ENCODE measurements at regions not wholly inside any gene's neighbourhood (a gene's known extent, or its start where the extent isn't known, plus 50 kb on each side); places are given as distances from the start of the nearest gene placed in this dataset.

DNA sequence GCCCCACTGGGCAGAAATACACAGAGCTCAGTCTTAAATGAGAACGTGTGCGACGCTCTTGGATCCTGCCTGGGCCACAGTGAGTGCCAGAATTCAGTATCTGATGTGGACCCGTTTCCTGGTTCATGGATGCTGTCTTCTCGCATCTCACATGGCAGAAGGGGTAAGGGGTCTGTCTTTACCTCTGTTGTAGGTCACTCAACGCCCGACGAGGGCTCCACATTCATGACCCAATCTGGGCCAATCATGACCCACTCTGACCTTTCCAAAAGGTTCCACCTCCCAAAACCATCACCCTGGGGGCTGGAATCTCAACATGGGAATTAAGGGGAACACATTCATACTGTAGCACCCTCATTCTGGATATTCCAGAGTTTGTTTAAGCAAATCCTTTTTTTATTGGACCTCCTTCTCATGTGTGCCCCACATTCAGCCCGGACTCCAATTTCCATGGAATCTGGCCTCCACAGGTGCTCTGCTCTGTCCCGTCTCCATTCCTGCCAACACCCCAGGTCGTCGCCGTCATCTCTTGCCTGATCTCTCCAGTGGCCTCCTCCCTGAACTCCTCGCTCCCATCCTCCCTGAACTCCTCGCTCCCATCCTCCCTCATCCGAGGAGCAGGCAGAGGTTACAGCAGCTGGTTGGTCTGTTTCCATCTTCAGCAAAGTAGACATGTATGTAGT lies 78.9 kb upstream of the OTOS start:
- H3K27me3 ChIP-seq = peaks cover 0 to 6% (median 0%) of the 10 kb centered on the region in 9 donors
- DNase-seq = no peak
- no peaks in the 10 kb centered on the region for H3K36me3 ChIP-seq
- ATAC-seq = no peak
- TF ChIP-seq POLR2A (IDR thresholded peaks at IDR 0.05) = no peak
- TF ChIP-seq, protein P1, sequence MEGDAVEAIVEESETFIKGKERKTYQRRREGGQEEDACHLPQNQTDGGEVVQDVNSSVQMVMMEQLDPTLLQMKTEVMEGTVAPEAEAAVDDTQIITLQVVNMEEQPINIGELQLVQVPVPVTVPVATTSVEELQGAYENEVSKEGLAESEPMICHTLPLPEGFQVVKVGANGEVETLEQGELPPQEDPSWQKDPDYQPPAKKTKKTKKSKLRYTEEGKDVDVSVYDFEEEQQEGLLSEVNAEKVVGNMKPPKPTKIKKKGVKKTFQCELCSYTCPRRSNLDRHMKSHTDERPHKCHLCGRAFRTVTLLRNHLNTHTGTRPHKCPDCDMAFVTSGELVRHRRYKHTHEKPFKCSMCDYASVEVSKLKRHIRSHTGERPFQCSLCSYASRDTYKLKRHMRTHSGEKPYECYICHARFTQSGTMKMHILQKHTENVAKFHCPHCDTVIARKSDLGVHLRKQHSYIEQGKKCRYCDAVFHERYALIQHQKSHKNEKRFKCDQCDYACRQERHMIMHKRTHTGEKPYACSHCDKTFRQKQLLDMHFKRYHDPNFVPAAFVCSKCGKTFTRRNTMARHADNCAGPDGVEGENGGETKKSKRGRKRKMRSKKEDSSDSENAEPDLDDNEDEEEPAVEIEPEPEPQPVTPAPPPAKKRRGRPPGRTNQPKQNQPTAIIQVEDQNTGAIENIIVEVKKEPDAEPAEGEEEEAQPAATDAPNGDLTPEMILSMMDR (IDR thresholded peaks at IDR 0.05) = no peak
- 74 to 78% (median 77%) methylated on average over 16 of the region's 16 CpGs for WGBS, 4 donors
- intact Hi-C loops (cut with DNase I) = no loop called here
- peaks cover 0 to 7% (median 0%) of the 10 kb centered on the region in 12 donors for H3K9me3 ChIP-seq
- no peak overlapping the region for H3K27ac ChIP-seq
- no peak overlapping the region for H3K4me3 ChIP-seq
- H3K4me1 ChIP-seq = no peaks in the 10 kb centered on the region

DNA sequence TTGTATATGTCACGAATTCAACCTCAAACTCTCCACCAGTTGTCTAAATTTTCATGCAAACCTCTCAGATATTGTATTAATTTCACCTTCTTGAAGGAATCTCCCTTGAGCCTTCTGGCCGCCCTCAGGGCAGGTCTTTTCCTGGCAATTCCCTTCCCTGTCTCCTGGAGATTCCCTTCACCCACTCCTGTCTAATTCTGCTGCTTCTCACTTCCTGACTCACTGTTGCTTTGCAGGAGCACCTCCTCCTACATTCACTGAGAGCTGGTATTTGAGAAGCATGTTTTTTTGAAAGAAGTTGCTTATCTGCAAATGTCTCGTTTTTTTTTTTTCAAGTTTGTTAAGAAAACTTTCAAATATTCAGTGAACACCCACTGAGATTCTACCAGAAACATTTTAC lies 79.9 kb upstream of the OTOS start:
- Histone ChIP-seq H3K4me1 (no peaks in the 10 kb centered on the region), H3K27ac (no peak overlapping the region), H3K27me3 (peaks cover 0 to 8% (median 0%) of the 10 kb centered on the region in 9 donors), H3K36me3 (no peaks in the 10 kb centered on the region), H3K4me3 (no peak overlapping the region), H3K9me3 (peaks cover 0 to 7% (median 0%) of the 10 kb centered on the region in 12 donors)
- TF ChIP-seq, protein P1 (IDR thresholded peaks at IDR 0.05) = no peak
- no peak for TF ChIP-seq POLR2A (IDR thresholded peaks at IDR 0.05)
- intact Hi-C loops (cut with DNase I) = no loop called here
- DNase-seq = no peak
- ATAC-seq = no peak
- WGBS, 4 donors = 42 to 55% (median 48%) methylated on average over 3 of the region's 3 CpGs

DNA sequence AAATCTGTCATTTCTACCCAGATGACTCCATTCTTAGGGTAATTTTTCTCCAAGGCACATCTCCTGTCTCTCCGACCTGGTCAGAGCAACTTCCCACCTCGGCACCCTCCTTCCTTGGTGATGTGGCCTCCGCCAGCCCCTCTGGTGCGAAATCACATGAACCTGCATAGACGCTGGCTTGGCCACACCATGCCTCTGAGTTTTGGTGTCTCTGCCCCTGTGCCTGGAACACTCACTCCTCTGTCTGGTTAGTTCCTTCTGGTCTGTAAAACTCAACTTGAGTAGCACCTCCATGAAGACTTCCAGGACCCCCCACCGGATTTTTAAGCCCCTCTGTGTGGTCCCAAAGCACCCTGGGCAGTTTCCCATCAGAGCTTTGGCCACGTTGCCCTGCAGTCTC lies 83.2 kb upstream of the OTOS start:
- no peaks in the 10 kb centered on the region for H3K4me1 ChIP-seq
- TF ChIP-seq, protein P1 (IDR thresholded peaks at IDR 0.05) = no peak
- no peak for TF ChIP-seq POLR2A (IDR thresholded peaks at IDR 0.05)
- no peaks in the 10 kb centered on the region for H3K36me3 ChIP-seq
- H3K9me3 ChIP-seq = peaks cover 0 to 7% (median 0%) of the 10 kb centered on the region in 12 donors
- intact Hi-C loops (cut with DNase I) = no loop called here
- H3K27me3 ChIP-seq = peaks cover 0 to 8% (median 0%) of the 10 kb centered on the region in 9 donors
- 70 to 76% (median 74%) methylated on average over 7 of the region's 7 CpGs for WGBS, 4 donors
- H3K27ac ChIP-seq = no peak overlapping the region
- no peak for ATAC-seq
- H3K4me3 ChIP-seq = no peak overlapping the region
- no peak for DNase-seq

DNA sequence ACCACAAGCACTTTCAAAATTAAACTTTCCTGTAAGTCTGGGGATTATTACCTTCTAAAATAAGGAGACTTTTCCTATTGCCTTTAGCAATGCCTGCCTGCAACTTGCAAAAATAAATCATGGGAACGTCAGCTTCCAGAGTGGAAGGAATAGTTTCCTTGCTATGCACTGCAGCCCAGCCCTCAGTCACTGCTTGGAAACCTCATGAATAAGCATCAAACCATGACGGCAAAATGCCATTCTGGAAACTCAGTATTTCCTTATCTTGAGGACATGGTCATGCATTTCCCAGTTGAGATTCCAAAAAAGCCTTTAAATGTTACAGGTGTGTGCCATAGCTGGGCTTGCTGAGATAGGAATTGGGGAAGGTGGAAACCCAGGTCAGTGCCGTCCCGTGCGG lies 84.2 kb upstream of the OTOS start:
- no peak for DNase-seq
- peaks cover 0 to 8% (median 0%) of the 10 kb centered on the region in 9 donors for H3K27me3 ChIP-seq

More for the DNA sequence above, 84.2 kb upstream of the OTOS start:
- Histone ChIP-seq H3K36me3 (no peaks in the 10 kb centered on the region), H3K9me3 (peaks cover 0 to 15% (median 7%) of the 10 kb centered on the region in 12 donors), H3K4me1 (no peaks in the 10 kb centered on the region), H3K27ac (no peak overlapping the region), H3K4me3 (no peak overlapping the region)
- TF ChIP-seq, protein P1 (IDR thresholded peaks at IDR 0.05) = no peak
- no peak for TF ChIP-seq POLR2A (IDR thresholded peaks at IDR 0.05)
- 73 to 80% (median 77%) methylated on average over 5 of the region's 5 CpGs for WGBS, 4 donors
- intact Hi-C loops (cut with DNase I) = no loop called here
- no peak for ATAC-seq

Data from heart left ventricle (tissue), 16 donors.